Liver (tissue), 8 donors: ENCODE measurements at regions not wholly inside any gene's neighbourhood (a gene's known extent, or its start where the extent isn't known, plus 50 kb on each side); places are given as distances from the start of the nearest gene placed in this dataset.

Experiments
- DNase-seq: peaks from one replicate; pipeline ENCODE4 v3.0.0-alpha.2; 2017; ENCODE audit warnings: low spot score
- H3K27ac ChIP-seq, 2 donors: one replicate each; pipeline ENCODE4 v1.7.0; 2013; ENCODE audit warnings: inconsistent platforms in 2 of 2, low read length in 2 of 2, control low read depth in 1 of 2, low read depth in 1 of 2, mild to moderate bottlenecking in 1 of 2
- H3K27me3 ChIP-seq, 4 donors: one replicate each; pipeline versions ENCODE4 v1.6.1 to v1.7.0; 2013; ENCODE audit warnings: low read length in 3 of 4, inconsistent platforms in 1 of 4, mild to moderate bottlenecking in 1 of 4, moderate library complexity in 1 of 4; ENCODE audit not compliant: control insufficient read depth in 4 of 4, insufficient read depth in 4 of 4
- H3K36me3 ChIP-seq, 4 donors: one replicate each; pipeline versions ENCODE4 v1.6.1 to v1.7.0; 2013; ENCODE audit warnings: low read length in 3 of 4, mild to moderate bottlenecking in 3 of 4, low read depth in 1 of 4, moderate library complexity in 1 of 4; ENCODE audit not compliant: control insufficient read depth in 4 of 4, insufficient read depth in 3 of 4
- H3K4me1 ChIP-seq, 4 donors: one replicate each; pipeline versions ENCODE4 v1.6.1 to v1.7.0; 2013; ENCODE audit warnings: low read length in 3 of 4, mild to moderate bottlenecking in 3 of 4, moderate library complexity in 1 of 4; ENCODE audit not compliant: control insufficient read depth in 4 of 4, insufficient read depth in 4 of 4
- H3K4me3 ChIP-seq, 3 donors: one replicate each; pipeline versions ENCODE4 v1.6.1 to v1.7.0; 2013; ENCODE audit warnings: low read length in 3 of 3, control low read depth in 1 of 3, low read depth in 1 of 3, mild to moderate bottlenecking in 1 of 3
- H3K9ac ChIP-seq, 2 donors: one replicate each; pipeline ENCODE4 v1.7.0; 2013; ENCODE audit warnings: low read length in 2 of 2, mild to moderate bottlenecking in 2 of 2, moderate library complexity in 2 of 2, control low read depth in 1 of 2, low read depth in 1 of 2
- H3K9me3 ChIP-seq, 4 donors: one replicate each; pipeline versions ENCODE4 v1.6.1 to v1.7.0; 2013; ENCODE audit warnings: low read length in 3 of 4; ENCODE audit not compliant: control insufficient read depth in 4 of 4
- EGR1 ChIP-seq, 2 donors: IDR thresholded peaks; 2 replicates each; pipeline ENCODE4 v1.6.1; 2016 to 2018; ENCODE audit warnings: antibody characterized with exemption in 2 of 2, low read depth in 2 of 2
- FOXA1 ChIP-seq: IDR thresholded peaks from 2 replicates; pipeline ENCODE4 v1.6.1; 2016; ENCODE audit warnings: antibody characterized with exemption
- FOXA2 ChIP-seq: IDR thresholded peaks from 2 replicates; pipeline ENCODE4 v1.6.1; 2016; ENCODE audit warnings: antibody characterized with exemption
- GABPA ChIP-seq, 2 donors: IDR thresholded peaks in 1 of 2; conservative IDR thresholded peaks in 1 of 2; 2 replicates each; pipeline ENCODE4 v1.6.1; 2016; ENCODE audit warnings: antibody characterized with exemption in 2 of 2, mild to moderate bottlenecking in 1 of 2, moderate library complexity in 1 of 2
- HNF4A ChIP-seq, 2 donors: conservative IDR thresholded peaks; 2 replicates each; pipeline ENCODE4 v1.6.1; 2016; ENCODE audit warnings: antibody characterized with exemption in 2 of 2, mild to moderate bottlenecking in 2 of 2
- HNF4G ChIP-seq: IDR thresholded peaks from 2 replicates; pipeline ENCODE4 v1.6.1; 2016; ENCODE audit warnings: antibody characterized with exemption
- NR2F2 ChIP-seq: IDR thresholded peaks from 2 replicates; pipeline ENCODE4 v1.6.1; 2016; ENCODE audit warnings: antibody characterized with exemption
- RAD21 ChIP-seq, 2 donors: IDR thresholded peaks; 2 replicates each; pipeline ENCODE4 v1.6.1; 2016; ENCODE audit warnings: antibody characterized with exemption in 2 of 2, mild to moderate bottlenecking in 2 of 2
- SP1 ChIP-seq: IDR thresholded peaks from 2 replicates; pipeline ENCODE4 v1.6.1; 2018; ENCODE audit warnings: antibody characterized with exemption, mild to moderate bottlenecking
- TAF1 ChIP-seq: conservative IDR thresholded peaks from 2 replicates; pipeline ENCODE4 v1.6.1; 2016; ENCODE audit warnings: antibody characterized with exemption, mild to moderate bottlenecking
- YY1 ChIP-seq: IDR thresholded peaks from 2 replicates; pipeline ENCODE4 v1.6.1; 2016; ENCODE audit warnings: antibody characterized with exemption, mild to moderate bottlenecking
- WGBS: extraction: QIAGEN DNeasy Blood & Tissue Kit; methylation state at CpG from one replicate; pipeline ENCODE4 v1.1.7; 2013; 5-methylcytosine and 5-hydroxymethylcytosine counted together
- TF ChIP-seq, protein P1 (sequence below): IDR thresholded peaks from 2 replicates; pipeline ENCODE4 v1.6.1; 2016; ENCODE audit warnings: antibody characterized with exemption, mild to moderate bottlenecking
- TF ChIP-seq, protein P2 (sequence below): IDR thresholded peaks from 2 replicates; pipeline ENCODE4 v1.6.1; 2016; ENCODE audit warnings: antibody characterized with exemption
- TF ChIP-seq, protein P3 (sequence below): IDR thresholded peaks from 2 replicates; pipeline ENCODE4 v1.6.1; 2016; ENCODE audit warnings: antibody characterized with exemption
- TF ChIP-seq, protein P4 (sequence below): fragments of 150-350 bp; IDR thresholded peaks from 2 replicates; pipeline ENCODE4 v1.5.1; 2017; ENCODE audit warnings: improper control_type of control experiment, low read depth, low read length; ENCODE audit not compliant: missing input control
- TF ChIP-seq, protein P5 (sequence below): IDR thresholded peaks from 2 replicates; pipeline ENCODE4 v1.6.1; 2016; ENCODE audit warnings: antibody characterized with exemption
- donor health status: healthy.
- donor health status: healthy.
- donor health status: healthy.
- donor health status: healthy.
- donor health status: healthy.

DNA sequence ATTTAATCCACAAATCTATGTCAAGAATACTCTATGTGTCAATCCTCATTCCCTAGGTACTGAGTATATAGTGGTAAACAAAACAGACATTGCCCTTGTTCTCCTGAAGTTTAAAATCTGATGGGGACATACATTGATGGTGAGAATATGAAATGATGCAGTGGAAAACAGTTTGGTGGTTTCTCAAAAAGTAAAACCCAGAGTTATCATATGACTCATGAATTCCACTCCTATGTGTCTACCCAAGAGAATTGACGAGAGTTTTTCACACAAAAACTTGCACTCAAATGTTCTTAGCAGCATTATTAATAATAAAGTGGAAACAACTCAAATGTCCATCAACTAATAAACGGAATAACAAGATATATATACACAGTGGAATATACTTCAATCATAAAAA lies 586.7 kb downstream of the CCDC85A start:
- no peaks in the 10 kb centered on the region for H3K9me3 ChIP-seq
- DNase-seq = no peak
- H3K27ac ChIP-seq = no peak overlapping the region
- no peaks in the 10 kb centered on the region for H3K27me3 ChIP-seq
- no peak overlapping the region for H3K4me3 ChIP-seq
- peaks cover 0 to 5% (median 3%) of the 10 kb centered on the region in 4 donors for H3K4me1 ChIP-seq
- TF ChIP-seq HNF4A (conservative IDR thresholded peaks at IDR 0.05) (no peak), HNF4G (no peak), SP1 (no peak)
- TF ChIP-seq, protein P1, sequence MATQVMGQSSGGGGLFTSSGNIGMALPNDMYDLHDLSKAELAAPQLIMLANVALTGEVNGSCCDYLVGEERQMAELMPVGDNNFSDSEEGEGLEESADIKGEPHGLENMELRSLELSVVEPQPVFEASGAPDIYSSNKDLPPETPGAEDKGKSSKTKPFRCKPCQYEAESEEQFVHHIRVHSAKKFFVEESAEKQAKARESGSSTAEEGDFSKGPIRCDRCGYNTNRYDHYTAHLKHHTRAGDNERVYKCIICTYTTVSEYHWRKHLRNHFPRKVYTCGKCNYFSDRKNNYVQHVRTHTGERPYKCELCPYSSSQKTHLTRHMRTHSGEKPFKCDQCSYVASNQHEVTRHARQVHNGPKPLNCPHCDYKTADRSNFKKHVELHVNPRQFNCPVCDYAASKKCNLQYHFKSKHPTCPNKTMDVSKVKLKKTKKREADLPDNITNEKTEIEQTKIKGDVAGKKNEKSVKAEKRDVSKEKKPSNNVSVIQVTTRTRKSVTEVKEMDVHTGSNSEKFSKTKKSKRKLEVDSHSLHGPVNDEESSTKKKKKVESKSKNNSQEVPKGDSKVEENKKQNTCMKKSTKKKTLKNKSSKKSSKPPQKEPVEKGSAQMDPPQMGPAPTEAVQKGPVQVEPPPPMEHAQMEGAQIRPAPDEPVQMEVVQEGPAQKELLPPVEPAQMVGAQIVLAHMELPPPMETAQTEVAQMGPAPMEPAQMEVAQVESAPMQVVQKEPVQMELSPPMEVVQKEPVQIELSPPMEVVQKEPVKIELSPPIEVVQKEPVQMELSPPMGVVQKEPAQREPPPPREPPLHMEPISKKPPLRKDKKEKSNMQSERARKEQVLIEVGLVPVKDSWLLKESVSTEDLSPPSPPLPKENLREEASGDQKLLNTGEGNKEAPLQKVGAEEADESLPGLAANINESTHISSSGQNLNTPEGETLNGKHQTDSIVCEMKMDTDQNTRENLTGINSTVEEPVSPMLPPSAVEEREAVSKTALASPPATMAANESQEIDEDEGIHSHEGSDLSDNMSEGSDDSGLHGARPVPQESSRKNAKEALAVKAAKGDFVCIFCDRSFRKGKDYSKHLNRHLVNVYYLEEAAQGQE = no peak
- no peak overlapping the region for H3K9ac ChIP-seq
- H3K36me3 ChIP-seq = no peaks in the 10 kb centered on the region
- 74% methylated on average over 2 of the region's 2 CpGs for WGBS

DNA sequence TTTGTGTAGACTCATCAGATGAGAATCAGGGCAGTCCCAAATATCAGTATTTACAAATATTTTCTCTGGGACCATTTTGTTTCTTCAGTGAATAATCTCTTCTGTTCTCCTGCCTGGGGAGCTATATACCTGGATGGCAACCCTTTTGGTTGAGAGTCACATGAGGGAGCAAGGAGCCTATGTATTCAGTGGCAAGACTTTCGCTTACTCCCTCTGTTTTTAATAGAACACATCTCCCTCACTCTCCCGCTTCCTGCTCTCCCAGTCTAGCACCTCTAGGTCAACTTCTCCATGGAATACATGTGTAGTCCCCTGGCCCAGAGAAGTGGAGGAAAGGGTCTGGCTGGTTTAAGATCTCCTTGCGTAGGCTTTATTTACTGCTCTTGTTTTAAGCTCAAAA lies 600.3 kb downstream of the CCDC85A start:
- H3K27me3 ChIP-seq = no peaks in the 10 kb centered on the region
- no peaks in the 10 kb centered on the region for H3K9me3 ChIP-seq
- 84% methylated on average over 3 of the region's 3 CpGs for WGBS
- H3K9ac ChIP-seq = no peak overlapping the region
- no peak for DNase-seq
- H3K27ac ChIP-seq = no peak overlapping the region
- no peak overlapping the region for H3K4me3 ChIP-seq
- TF ChIP-seq, protein P2, sequence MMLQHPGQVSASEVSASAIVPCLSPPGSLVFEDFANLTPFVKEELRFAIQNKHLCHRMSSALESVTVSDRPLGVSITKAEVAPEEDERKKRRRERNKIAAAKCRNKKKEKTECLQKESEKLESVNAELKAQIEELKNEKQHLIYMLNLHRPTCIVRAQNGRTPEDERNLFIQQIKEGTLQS = no peak
- TF ChIP-seq YY1 = no peak
- TF ChIP-seq HNF4G = no peak
- TF ChIP-seq, protein P3, sequence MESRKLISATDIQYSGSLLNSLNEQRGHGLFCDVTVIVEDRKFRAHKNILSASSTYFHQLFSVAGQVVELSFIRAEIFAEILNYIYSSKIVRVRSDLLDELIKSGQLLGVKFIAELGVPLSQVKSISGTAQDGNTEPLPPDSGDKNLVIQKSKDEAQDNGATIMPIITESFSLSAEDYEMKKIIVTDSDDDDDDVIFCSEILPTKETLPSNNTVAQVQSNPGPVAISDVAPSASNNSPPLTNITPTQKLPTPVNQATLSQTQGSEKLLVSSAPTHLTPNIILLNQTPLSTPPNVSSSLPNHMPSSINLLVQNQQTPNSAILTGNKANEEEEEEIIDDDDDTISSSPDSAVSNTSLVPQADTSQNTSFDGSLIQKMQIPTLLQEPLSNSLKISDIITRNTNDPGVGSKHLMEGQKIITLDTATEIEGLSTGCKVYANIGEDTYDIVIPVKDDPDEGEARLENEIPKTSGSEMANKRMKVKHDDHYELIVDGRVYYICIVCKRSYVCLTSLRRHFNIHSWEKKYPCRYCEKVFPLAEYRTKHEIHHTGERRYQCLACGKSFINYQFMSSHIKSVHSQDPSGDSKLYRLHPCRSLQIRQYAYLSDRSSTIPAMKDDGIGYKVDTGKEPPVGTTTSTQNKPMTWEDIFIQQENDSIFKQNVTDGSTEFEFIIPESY = no peak
- no peak for TF ChIP-seq FOXA2
- TF ChIP-seq FOXA1 = no peak
- TF ChIP-seq, protein P4, sequence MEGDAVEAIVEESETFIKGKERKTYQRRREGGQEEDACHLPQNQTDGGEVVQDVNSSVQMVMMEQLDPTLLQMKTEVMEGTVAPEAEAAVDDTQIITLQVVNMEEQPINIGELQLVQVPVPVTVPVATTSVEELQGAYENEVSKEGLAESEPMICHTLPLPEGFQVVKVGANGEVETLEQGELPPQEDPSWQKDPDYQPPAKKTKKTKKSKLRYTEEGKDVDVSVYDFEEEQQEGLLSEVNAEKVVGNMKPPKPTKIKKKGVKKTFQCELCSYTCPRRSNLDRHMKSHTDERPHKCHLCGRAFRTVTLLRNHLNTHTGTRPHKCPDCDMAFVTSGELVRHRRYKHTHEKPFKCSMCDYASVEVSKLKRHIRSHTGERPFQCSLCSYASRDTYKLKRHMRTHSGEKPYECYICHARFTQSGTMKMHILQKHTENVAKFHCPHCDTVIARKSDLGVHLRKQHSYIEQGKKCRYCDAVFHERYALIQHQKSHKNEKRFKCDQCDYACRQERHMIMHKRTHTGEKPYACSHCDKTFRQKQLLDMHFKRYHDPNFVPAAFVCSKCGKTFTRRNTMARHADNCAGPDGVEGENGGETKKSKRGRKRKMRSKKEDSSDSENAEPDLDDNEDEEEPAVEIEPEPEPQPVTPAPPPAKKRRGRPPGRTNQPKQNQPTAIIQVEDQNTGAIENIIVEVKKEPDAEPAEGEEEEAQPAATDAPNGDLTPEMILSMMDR = no peak
- TF ChIP-seq, protein P1 = no peak
- no peak for TF ChIP-seq TAF1
- TF ChIP-seq, protein P5, sequence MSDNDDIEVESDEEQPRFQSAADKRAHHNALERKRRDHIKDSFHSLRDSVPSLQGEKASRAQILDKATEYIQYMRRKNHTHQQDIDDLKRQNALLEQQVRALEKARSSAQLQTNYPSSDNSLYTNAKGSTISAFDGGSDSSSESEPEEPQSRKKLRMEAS = no peak
- TF ChIP-seq NR2F2 = no peak
- no peak for TF ChIP-seq GABPA (IDR thresholded peaks at IDR 0.05 in 1 of 2, conservative IDR thresholded peaks at IDR 0.05 in 1 of 2)
- no peak for TF ChIP-seq HNF4A (conservative IDR thresholded peaks at IDR 0.05)
- TF ChIP-seq EGR1 (IDR thresholded peaks at IDR 0.05; ENCODE audit: low read depth in 2 of 2) = no peak
- no peak for TF ChIP-seq RAD21 (IDR thresholded peaks at IDR 0.05)
- H3K36me3 ChIP-seq = no peaks in the 10 kb centered on the region
- H3K4me1 ChIP-seq = no peaks in the 10 kb centered on the region
